ENCODE measurements at regions not wholly inside any gene's neighbourhood (a gene's known extent, or its start where the extent isn't known, plus 50 kb on each side); places are given as distances from the start of the nearest gene placed in this dataset.

DNA sequence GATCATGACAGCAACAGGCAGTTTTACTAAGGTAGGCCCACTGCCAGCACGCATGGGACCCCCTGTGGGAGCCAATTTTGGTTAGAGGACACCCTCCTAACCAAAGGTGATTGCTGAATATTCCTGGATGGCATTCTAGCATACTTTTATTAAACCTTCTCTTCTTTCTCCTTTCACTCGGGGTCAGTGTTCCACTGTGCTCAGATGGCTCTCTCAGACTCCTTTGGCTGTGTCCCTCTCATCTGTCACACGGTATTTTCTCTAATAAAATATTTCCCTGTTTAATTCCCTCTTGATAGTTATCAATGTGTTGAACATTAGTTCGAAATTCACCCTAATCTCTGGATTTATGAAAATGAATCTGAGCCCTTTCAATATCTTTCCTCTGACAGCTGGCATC lies 1315.3 kb downstream of the FSTL5 start:
- CTCF ChIA-PET, result no interaction called here
- POLR2A ChIA-PET, result no interaction called here

GRCh38 chr4:160848901-160849760 lies 1314.7 kb downstream of the FSTL5 start:
- ChIA-PET POLR2A (no interaction called here), CTCF (no interaction called here)

GRCh38 chr4:160864253-160864652 lies 1299.5 kb downstream of the FSTL5 start:
- CTCF ChIA-PET, result no interaction called here
- POLR2A ChIA-PET, result no interaction called here

DNA sequence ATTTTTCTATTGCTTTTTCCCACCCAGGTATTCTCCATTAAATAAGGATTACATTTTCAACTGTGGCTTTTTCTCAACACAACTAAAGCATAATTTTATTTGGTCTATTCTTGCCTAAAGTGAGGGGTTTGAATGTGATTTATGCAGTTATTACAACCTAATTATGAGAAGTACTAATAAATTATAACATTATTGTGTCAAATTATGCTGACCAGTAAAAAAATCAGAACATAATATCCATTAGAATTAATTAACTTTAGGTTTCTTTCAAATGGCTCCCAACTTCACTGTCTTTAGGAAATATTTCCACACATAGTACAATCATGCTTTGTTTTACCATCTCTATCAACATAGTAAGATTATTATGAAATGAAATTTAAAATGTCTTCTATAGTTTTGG lies 1293.9 kb downstream of the FSTL5 start:
- ChIA-PET CTCF (no interaction called here), POLR2A (no interaction called here)

- ChIA-PET CTCF (no interaction called here), POLR2A (no interaction called here)
Measured at GRCh38 chr4:160872491-160872890, 1291.3 kb downstream of the FSTL5 start.

DNA sequence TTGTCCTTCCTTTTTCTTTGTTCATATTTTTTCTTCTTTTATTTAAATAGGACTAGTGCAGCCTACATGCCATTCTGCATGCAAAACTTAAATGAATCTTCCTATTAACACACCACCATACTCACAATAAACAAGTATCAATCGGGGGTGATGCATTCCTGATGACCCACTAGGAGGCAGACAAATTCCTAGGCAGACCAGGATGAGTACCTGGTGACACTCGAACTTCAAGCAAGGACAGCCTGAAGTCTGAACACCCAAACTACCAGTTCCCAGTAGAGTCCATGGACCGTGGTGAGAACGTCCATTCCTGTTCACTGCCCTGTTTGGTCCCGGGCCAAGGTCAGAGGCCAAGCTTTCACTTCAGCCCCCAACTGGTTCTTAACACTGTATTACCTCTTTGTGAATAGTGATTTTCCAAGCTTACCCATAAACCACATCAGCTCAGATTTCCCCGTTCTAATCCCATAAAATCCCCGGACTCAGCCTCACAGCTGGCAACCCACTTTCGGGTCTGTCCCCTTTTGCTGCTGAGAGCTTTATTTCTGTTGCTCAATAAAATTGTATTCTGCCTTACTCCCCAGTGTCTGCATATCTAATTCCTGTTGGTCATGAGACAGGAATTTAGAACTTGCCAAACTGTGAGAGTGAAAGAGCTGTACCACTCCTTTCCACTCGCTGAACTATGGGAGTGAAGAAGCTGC lies 1286.6 kb downstream of the FSTL5 start:
- CTCF ChIA-PET, result no interaction called here
- POLR2A ChIA-PET, result no interaction called here

GRCh38 chr4:160880180-160880579 lies 1283.6 kb downstream of the FSTL5 start:
- CTCF ChIA-PET, result no interaction called here

GRCh38 chr4:160887668-160888067 lies 1276.1 kb downstream of the FSTL5 start:
- POLR2A ChIA-PET, result no interaction called here

More at GRCh38 chr4:160880180-160880579, 1283.6 kb downstream of the FSTL5 start:
- POLR2A ChIA-PET, result no interaction called here

DNA sequence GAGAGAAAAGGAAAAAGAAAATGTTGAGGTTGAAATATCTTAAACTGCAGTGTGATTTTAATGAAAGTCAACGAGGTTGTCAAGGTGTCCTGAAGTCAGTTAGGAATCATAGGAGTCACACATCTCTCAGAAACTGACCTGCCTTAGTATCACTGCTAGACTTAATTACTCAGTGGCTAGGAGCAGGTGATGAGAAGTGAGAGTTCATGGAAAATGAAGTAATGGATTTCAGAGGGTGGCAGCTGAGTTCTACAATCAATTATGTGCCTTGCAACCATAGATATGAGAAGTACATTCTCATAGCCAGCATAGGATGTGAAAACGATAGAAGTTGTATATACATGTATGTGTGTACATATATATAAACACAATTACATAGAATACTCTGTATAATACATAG lies 1269.7 kb downstream of the FSTL5 start:
- ChIA-PET CTCF (no interaction called here), POLR2A (no interaction called here)

More at GRCh38 chr4:160887668-160888067, 1276.1 kb downstream of the FSTL5 start:
- CTCF ChIA-PET, result no interaction called here

DNA sequence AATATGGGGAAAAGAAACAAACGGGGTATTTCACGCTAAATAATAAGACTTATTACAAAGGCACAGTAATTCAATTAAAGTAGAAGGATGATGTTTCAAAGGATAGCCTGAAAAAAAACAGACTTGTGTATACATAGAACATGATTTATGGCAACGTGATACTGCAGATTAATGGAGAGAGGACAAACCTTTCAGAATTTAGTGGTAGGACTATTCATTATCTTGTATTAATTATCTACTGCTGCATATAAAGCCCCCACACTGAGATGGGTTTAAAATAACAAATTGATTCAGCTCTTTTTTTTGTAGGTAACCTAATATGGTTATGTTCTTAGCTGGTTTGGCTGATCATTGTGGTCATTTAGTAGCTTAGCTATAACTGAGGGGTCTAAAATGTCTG lies 1269.0 kb downstream of the FSTL5 start:
- ChIA-PET CTCF (no interaction called here), POLR2A (no interaction called here)

- POLR2A ChIA-PET, result no interaction called here
- CTCF ChIA-PET, result no interaction called here
Measured at GRCh38 chr4:160927311-160927710, 1236.5 kb downstream of the FSTL5 start.

GRCh38 chr4:160928482-160928881 lies 1235.3 kb downstream of the FSTL5 start:
- ChIA-PET CTCF (no interaction called here), POLR2A (no interaction called here)

GRCh38 chr4:160947653-160948052 lies 1216.1 kb downstream of the FSTL5 start:
- POLR2A ChIA-PET, result no interaction called here
- CTCF ChIA-PET, result no interaction called here

GRCh38 chr4:160956875-160957274 lies 1206.9 kb downstream of the FSTL5 start:
- ChIA-PET POLR2A (no interaction called here), CTCF (no interaction called here)

DNA sequence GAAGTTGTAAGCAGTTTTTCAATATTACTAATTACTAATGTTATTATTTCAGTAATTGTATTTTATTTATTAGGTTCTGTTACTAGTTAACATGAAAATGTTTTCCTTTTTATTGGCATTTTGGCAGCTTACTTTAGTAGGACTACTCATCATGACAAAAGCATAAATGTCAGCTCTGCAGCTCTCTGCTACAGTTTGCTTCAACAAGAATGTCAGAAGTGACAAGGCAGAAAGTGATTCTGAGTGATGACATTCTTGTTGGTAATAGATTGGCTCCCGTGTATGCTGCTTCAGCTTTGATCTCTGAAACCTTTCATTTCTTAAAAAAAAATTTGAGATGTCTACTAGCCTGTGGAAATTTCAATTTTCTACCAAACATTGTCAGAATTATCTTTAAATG lies 1193.9 kb downstream of the FSTL5 start:
- POLR2A ChIA-PET, result no interaction called here
- CTCF ChIA-PET, result no interaction called here

- POLR2A ChIA-PET, result no interaction called here
- CTCF ChIA-PET, result no interaction called here
Measured at GRCh38 chr4:160980091-160980490, 1183.7 kb downstream of the FSTL5 start.

DNA sequence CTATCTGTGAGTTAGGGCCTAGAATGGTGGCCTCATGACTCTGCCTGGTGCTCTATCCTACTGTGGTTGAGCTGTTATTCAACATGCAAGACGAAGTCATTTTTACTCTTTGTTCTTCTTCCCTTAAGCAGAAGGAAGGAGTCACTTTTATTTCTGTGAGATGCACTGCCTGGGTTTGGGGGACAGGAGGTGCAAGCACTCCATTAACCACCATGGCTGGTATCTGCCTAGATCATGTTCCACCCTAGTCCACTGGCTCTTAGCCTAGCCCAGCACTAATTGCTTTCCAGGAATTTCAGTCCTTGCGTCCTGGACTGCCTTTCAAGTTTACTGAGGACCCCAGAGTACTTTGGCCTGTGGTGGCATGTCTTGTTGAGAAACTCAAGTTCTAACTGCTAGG lies 1182.7 kb downstream of the FSTL5 start:
- ChIA-PET CTCF (no interaction called here), POLR2A (no interaction called here)

DNA sequence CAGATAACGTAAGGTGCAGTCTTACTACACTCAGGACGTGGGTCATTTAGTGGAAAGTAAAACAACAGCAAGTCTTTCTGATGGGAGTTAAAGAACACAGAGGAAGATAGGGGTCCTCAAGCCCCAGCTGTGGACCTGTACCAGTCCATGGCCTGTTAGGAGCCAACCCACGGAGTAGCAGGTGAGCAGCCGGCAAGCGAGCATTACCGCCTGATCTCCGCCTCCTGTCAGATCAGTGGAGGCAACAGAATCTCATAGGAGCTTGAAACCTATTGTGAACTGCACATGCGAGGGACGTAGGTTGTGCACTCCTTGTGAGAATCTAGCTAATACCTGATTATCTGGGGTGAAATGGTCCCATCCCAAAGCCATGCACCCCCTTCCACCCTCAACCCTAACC lies 1180.8 kb downstream of the FSTL5 start:
- ChIA-PET CTCF (no interaction called here), POLR2A (no interaction called here)

- CTCF ChIA-PET, result no interaction called here
Measured at GRCh38 chr4:161002386-161002785, 1161.4 kb downstream of the FSTL5 start.

GRCh38 chr4:161003418-161004057 lies 1160.3 kb downstream of the FSTL5 start:
- ChIA-PET CTCF (no interaction called here), POLR2A (no interaction called here)

More at GRCh38 chr4:161002386-161002785, 1161.4 kb downstream of the FSTL5 start:
- POLR2A ChIA-PET, result no interaction called here

DNA sequence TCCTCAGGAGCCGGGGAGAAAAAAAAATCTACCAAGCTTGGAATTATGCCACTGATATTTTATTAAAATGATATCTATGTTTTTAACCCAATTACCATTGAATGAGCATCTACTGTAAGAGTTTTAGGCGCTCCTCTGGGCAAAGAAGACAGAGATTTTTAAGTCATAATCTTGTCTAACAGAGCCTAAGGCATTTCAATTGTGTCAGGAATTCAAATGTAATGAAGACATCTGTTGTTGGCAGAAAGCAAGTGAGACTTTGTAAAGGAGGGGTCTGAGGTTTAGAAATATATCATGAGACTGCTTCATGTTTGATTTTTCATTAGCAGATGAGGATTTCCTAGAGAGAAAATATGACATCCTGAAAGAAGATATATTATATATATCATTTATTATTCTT lies 1158.1 kb downstream of the FSTL5 start:
- CTCF ChIA-PET, result no interaction called here
- POLR2A ChIA-PET, result no interaction called here

All from activated CD8-positive, alpha-beta memory T cell treated with anti-CD3 and anti-CD28 coated beads for 36 hours (primary cell).